IMR-90 (cell line): ENCODE measurements at regions not wholly inside any gene's neighbourhood (a gene's known extent, or its start where the extent isn't known, plus 50 kb on each side); places are given as distances from the start of the nearest gene placed in this dataset.

Experiments used
- ATAC-seq: fragments of 200-7000 bp; cut with Tn5 transposase; 2 replicates; pipeline ENCODE4 v1.9.1; 2020; ENCODE audit warnings: low read depth, mild to moderate bottlenecking, moderate library complexity
- BruUV-seq: library from RNA; stranded (reverse); fragments of 400-500 nt; replicated peaks from 2 replicates; lab custom pipeline; 2021; lab: Mats Ljungman, UMichigan
- CTCF ChIA-PET: fragments of 300-600 bp; formaldehyde crosslinking; extraction: SDS; loops from one replicate; lab custom pipeline; 2021; ENCODE audit warnings: antibody characterized with exemption; lab: Yijun Ruan, JAX
- POLR2A ChIA-PET: fragments of 300-600 bp; sonication (Branson Sonifier 250); formaldehyde crosslinking; loops from one replicate; lab custom pipeline; 2022; ENCODE audit warnings: antibody characterized with exemption; ENCODE audit not compliant: unreplicated experiment; lab: Charles Lee
- DNase-seq: peaks from one replicate; pipeline ENCODE4 v3.0.0; 2013
- H2AFZ ChIP-seq: replicated peaks from 2 replicates; pipeline ENCODE3; 2013; ENCODE audit warnings: low read length, mild to moderate bottlenecking; ENCODE audit not compliant: poor library complexity
- H2AK5ac ChIP-seq: 2 replicates; pipeline ENCODE4 v1.6.1; 2013; ENCODE audit warnings: low read depth, low read length, inconsistent platforms
- H2AK9ac ChIP-seq: replicated peaks from 2 replicates; pipeline ENCODE3; 2013; ENCODE audit warnings: mild to moderate bottlenecking, low read depth, low read length, moderate library complexity; ENCODE audit not compliant: poor library complexity
- H2BK120ac ChIP-seq: 2 replicates; pipeline ENCODE4 v1.6.1; 2013; ENCODE audit warnings: low read depth, low read length, inconsistent platforms
- H2BK15ac ChIP-seq: 3 replicates; pipeline ENCODE4 v1.6.1; 2013; ENCODE audit warnings: low read depth, low read length, inconsistent platforms
- H2BK20ac ChIP-seq: 2 replicates; pipeline ENCODE4 v1.6.1; 2013; ENCODE audit warnings: low read depth, mild to moderate bottlenecking, inconsistent platforms, low read length, moderate library complexity
- H2BK5ac ChIP-seq: 2 replicates; pipeline ENCODE4 v1.6.1; 2013; ENCODE audit warnings: mild to moderate bottlenecking, low read depth, low read length, inconsistent platforms; ENCODE audit not compliant: poor library complexity, severe bottlenecking
- H3K14ac ChIP-seq: replicated peaks from 2 replicates; pipeline ENCODE4 v1.6.1; 2013; ENCODE audit warnings: low read depth, low read length, inconsistent platforms
- H3K18ac ChIP-seq: 2 replicates; pipeline ENCODE4 v1.6.1; 2013; ENCODE audit warnings: low read depth, low read length, control low read depth
- H3K23ac ChIP-seq: 2 replicates; pipeline ENCODE4 v1.6.1; 2013; ENCODE audit warnings: low read depth, low read length, inconsistent platforms
- H3K27ac ChIP-seq: 2 replicates; pipeline ENCODE4 v1.5.1; 2013; ENCODE audit warnings: mild to moderate bottlenecking, control low read depth, low read length; ENCODE audit not compliant: insufficient read depth
- H3K27me3 ChIP-seq: 2 replicates; pipeline ENCODE4 v1.6.1; 2013; ENCODE audit warnings: low read length; ENCODE audit not compliant: control insufficient read depth, insufficient read depth
- H3K36me3 ChIP-seq: 2 replicates; pipeline ENCODE4 v1.6.1; 2013; ENCODE audit warnings: low read length, mixed read lengths; ENCODE audit not compliant: control insufficient read depth, insufficient read depth
- H3K4ac ChIP-seq: 2 replicates; pipeline ENCODE4 v1.6.1; 2013; ENCODE audit warnings: low read depth, low read length, inconsistent platforms
- H3K4me1 ChIP-seq: 2 replicates; pipeline ENCODE4 v1.6.1; 2013; ENCODE audit warnings: low read length, mixed read lengths; ENCODE audit not compliant: control insufficient read depth, insufficient read depth
- H3K4me2 ChIP-seq: 2 replicates; pipeline ENCODE4 v1.6.1; 2013; ENCODE audit warnings: low read depth, mild to moderate bottlenecking, control low read depth, low read length, moderate library complexity
- H3K4me3 ChIP-seq: 2 replicates; pipeline ENCODE4 v1.5.1; 2013; ENCODE audit warnings: low read depth, mild to moderate bottlenecking, control low read depth, low read length, moderate library complexity; ENCODE audit not compliant: insufficient read depth
- H3K56ac ChIP-seq: 2 replicates; pipeline ENCODE4 v1.6.1; 2013; ENCODE audit warnings: low read length, inconsistent platforms; ENCODE audit not compliant: insufficient read depth; ENCODE audit errors: extremely low read depth
- H3K79me1 ChIP-seq, 2 experiments: 2 replicates each; pipeline ENCODE4 v1.6.1; 2013; ENCODE audit warnings: low read length in 2 of 2, inconsistent platforms in 1 of 2, low read depth in 1 of 2
- H3K9ac ChIP-seq: 2 replicates; pipeline ENCODE4 v1.6.1; 2013; ENCODE audit warnings: low read depth, low read length, control low read depth
- H3K9me1 ChIP-seq: 2 replicates; pipeline ENCODE4 v1.6.1; 2013; ENCODE audit warnings: low read length, inconsistent platforms; ENCODE audit not compliant: insufficient read depth
- H3K9me3 ChIP-seq: 2 replicates; pipeline ENCODE4 v1.6.1; 2013; ENCODE audit warnings: low read length; ENCODE audit not compliant: control insufficient read depth, insufficient read depth
- H4K20me1 ChIP-seq: 2 replicates; pipeline ENCODE4 v1.6.1; 2013; ENCODE audit warnings: low read length, inconsistent platforms; ENCODE audit not compliant: insufficient read depth
- H4K5ac ChIP-seq: 2 replicates; pipeline ENCODE4 v1.6.1; 2013; ENCODE audit warnings: mild to moderate bottlenecking, low read depth, low read length, control low read depth
- H4K8ac ChIP-seq, 2 experiments: 2 replicates each; pipeline ENCODE4 v1.6.1; 2013; ENCODE audit warnings: low read depth in 2 of 2, low read length in 2 of 2, control low read depth in 1 of 2, inconsistent platforms in 1 of 2
- H4K91ac ChIP-seq: 2 replicates; pipeline ENCODE4 v1.6.1; 2013; ENCODE audit warnings: low read depth, low read length, inconsistent platforms; ENCODE audit not compliant: insufficient read depth
- CEBPB ChIP-seq: IDR thresholded peaks from 2 replicates; pipeline ENCODE4 v1.6.1; 2012; ENCODE audit warnings: low read depth, low read length, improper control_type of control experiment
- CTCF ChIP-seq: conservative IDR thresholded peaks from 2 replicates; pipeline ENCODE4 v1.5.1; 2012; ENCODE audit warnings: mild to moderate bottlenecking, low read depth, low read length, improper control_type of control experiment
- FOS ChIP-seq: fragments of 150-350 bp; IDR thresholded peaks from 2 replicates; pipeline ENCODE4 v1.6.1; 2016; ENCODE audit warnings: low read depth, low read length
- MAFK ChIP-seq: IDR thresholded peaks from 2 replicates; pipeline ENCODE4 v1.6.1; 2012; ENCODE audit warnings: low read depth, low read length, improper control_type of control experiment
- MAZ ChIP-seq: IDR thresholded peaks from 2 replicates; pipeline ENCODE4 v1.6.1; 2012; ENCODE audit warnings: low read depth, mild to moderate bottlenecking, low read length, improper control_type of control experiment, moderate library complexity, borderline replicate concordance
- MXI1 ChIP-seq: IDR thresholded peaks from 2 replicates; pipeline ENCODE4 v1.6.1; 2012; ENCODE audit warnings: low read depth, mild to moderate bottlenecking, low read length, moderate library complexity, borderline replicate concordance
- NFE2L2 ChIP-seq: fragments of 150-350 bp; IDR thresholded peaks from 2 replicates; pipeline ENCODE4 v1.6.1; 2016; ENCODE audit warnings: low read depth, mild to moderate bottlenecking, low read length
- POLR2A ChIP-seq: IDR thresholded peaks from 2 replicates; pipeline ENCODE4 v1.6.1; 2012; ENCODE audit warnings: mild to moderate bottlenecking, low read depth, low read length
- RAD21 ChIP-seq: IDR thresholded peaks from 2 replicates; pipeline ENCODE4 v1.6.1; 2012; ENCODE audit warnings: low read length, improper control_type of control experiment
- RCOR1 ChIP-seq: IDR thresholded peaks from 2 replicates; pipeline ENCODE4 v1.6.1; 2012; ENCODE audit warnings: mild to moderate bottlenecking, low read length, improper control_type of control experiment; ENCODE audit not compliant: insufficient replicate concordance
- SMC3 ChIP-seq: fragments of 150-350 bp; IDR thresholded peaks from 2 replicates; pipeline ENCODE4 v1.6.1; 2016; ENCODE audit warnings: low read depth, mild to moderate bottlenecking, antibody characterized with exemption, low read length, moderate library complexity
- WGBS, 2 experiments: methylation state at CpG; one replicate each; pipeline versions ENCODE4 v1.1.5 to v1.1.7; 2013; ENCODE audit warnings: missing lambda C conversion rate in 2 of 2; ENCODE audit not compliant: insufficient read length in 1 of 2; ENCODE audit errors: extremely low coverage in 2 of 2; 5-methylcytosine and 5-hydroxymethylcytosine counted together
- dilution Hi-C: fragments of 300-500 bp; cut with HindIII; formaldehyde crosslinking; loops from one replicate; pipeline ENCODE4 v1.14.3; 2018; ENCODE audit warnings: low sequenced_read_pairs; ENCODE audit not compliant: unreplicated experiment
- in situ Hi-C: fragments of 300-500 bp; cut with MboI; formaldehyde crosslinking; loops from 3 replicates; pipeline ENCODE4 v1.14.3; 2019; ENCODE audit warnings: low sequenced_read_pairs, inconsistent platforms, mixed read lengths
- intact Hi-C: fragments of 100-400 bp; cut with micrococcal nuclease; formaldehyde crosslinking; loops from 2 replicates; pipeline ENCODE4 v1.10.0; 2022

DNA sequence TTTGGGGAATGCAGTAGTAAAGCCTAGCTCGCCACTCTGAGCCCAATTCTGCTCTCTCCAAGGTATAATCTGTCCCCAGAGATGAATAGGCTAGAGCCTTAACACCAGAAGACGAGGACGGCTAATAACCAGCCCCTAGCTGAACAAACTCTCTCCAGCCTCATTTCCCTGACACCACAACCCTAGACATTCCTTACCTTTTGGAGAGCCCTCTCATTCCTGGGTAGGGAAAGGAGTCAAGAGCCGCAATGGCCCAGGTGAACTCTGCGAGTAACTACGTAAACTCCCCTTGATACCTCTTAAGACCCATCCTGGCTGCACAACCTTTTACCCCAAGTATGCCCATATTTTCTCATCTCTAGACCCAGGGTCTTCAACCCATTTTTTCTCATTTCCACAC, 722.9 kb downstream of the BCL11A start:
- H3K23ac ChIP-seq = no peak overlapping the region
- no peak overlapping the region for H3K27ac ChIP-seq
- no peaks in the 10 kb centered on the region for H3K9me1 ChIP-seq
- H2BK120ac ChIP-seq = no peak overlapping the region
- intact Hi-C loops = no loop called here
- no peak for ATAC-seq
- no peak overlapping the region for H2AFZ ChIP-seq
- H4K5ac ChIP-seq = no peak overlapping the region
- H3K4me1 ChIP-seq = no peaks in the 10 kb centered on the region
- no peak overlapping the region for H4K91ac ChIP-seq
- no peak for DNase-seq
- no peak overlapping the region for H3K56ac ChIP-seq
- TF ChIP-seq MAFK = no peak
- no peak for TF ChIP-seq MXI1
- TF ChIP-seq FOS = no peak
- no peak for TF ChIP-seq RAD21
- TF ChIP-seq CTCF = no peak
- TF ChIP-seq POLR2A = no peak
- TF ChIP-seq SMC3 = no peak
- TF ChIP-seq MAZ = no peak
- no peak for TF ChIP-seq CEBPB
- no peak for TF ChIP-seq RCOR1
- TF ChIP-seq NFE2L2 = no peak
- H3K4me3 ChIP-seq = no peak overlapping the region
- H2AK5ac ChIP-seq = no peak overlapping the region
- ChIA-PET CTCF (no interaction called here), POLR2A (no interaction called here)
- no peak overlapping the region for H4K8ac ChIP-seq
- WGBS, 2 experiments = 100% methylated on average over 1 of the region's 6 CpGs; no CpG with 5 or more reads in 1 of the 2 experiments
- in situ Hi-C loops = no loop called here
- no peaks in the 10 kb centered on the region for H3K79me1 ChIP-seq
- no peak overlapping the region for H2BK15ac ChIP-seq
- no peaks in the 10 kb centered on the region for H4K20me1 ChIP-seq
- no peak overlapping the region for H2BK5ac ChIP-seq
- no peak overlapping the region for H3K14ac ChIP-seq
- H3K27me3 ChIP-seq = no peaks in the 10 kb centered on the region
- H2AK9ac ChIP-seq = no peak overlapping the region
- H3K4me2 ChIP-seq = no peak overlapping the region
- no peak overlapping the region for H2BK20ac ChIP-seq
- peaks cover 6% of the 10 kb centered on the region for H3K9me3 ChIP-seq
- dilution Hi-C loops = no loop called here
- no peaks in the 10 kb centered on the region for H3K36me3 ChIP-seq
- no peak overlapping the region for H3K9ac ChIP-seq
- no TSS peak for BruUV-seq
- H3K4ac ChIP-seq = no peak overlapping the region
- no peak overlapping the region for H3K18ac ChIP-seq
